Neural cell (in vitro differentiated cells): ENCODE measurements at regions not wholly inside any gene's neighbourhood (a gene's known extent, or its start where the extent isn't known, plus 50 kb on each side); places are given as distances from the start of the nearest gene placed in this dataset.

Experiments used
- EP300 ChIP-seq: fragments of 450-650 bp; conservative IDR thresholded peaks from 2 replicates; pipeline ENCODE4 v1.6.1; 2014; ENCODE audit warnings: antibody characterized with exemption, mild to moderate bottlenecking, moderate library complexity; ENCODE audit not compliant: poor library complexity, severe bottlenecking
- EZH2 ChIP-seq: fragments of 200-600, 300-800 bp; shearing (Covaris generic), sonication (generic); IDR thresholded peaks from 2 replicates; pipeline ENCODE4 v1.6.1; 2014; ENCODE audit warnings: antibody characterized with exemption, low read length, borderline replicate concordance, mild to moderate bottlenecking; ENCODE audit not compliant: insufficient read depth, poor library complexity, severe bottlenecking
- MXI1 ChIP-seq: fragments of 450-650 bp; conservative IDR thresholded peaks from 2 replicates; pipeline ENCODE4 v1.6.1; 2014; ENCODE audit warnings: antibody characterized with exemption, mild to moderate bottlenecking; ENCODE audit not compliant: poor library complexity, severe bottlenecking
- POLR2AphosphoS5 ChIP-seq: IDR thresholded peaks from 2 replicates; pipeline ENCODE4 v1.6.1; 2012
- RAD21 ChIP-seq: fragments of 450-650 bp; conservative IDR thresholded peaks from 2 replicates; pipeline ENCODE4 v1.6.1; 2014; ENCODE audit warnings: antibody characterized with exemption, mild to moderate bottlenecking, moderate library complexity
- REST ChIP-seq: IDR thresholded peaks from 2 replicates; pipeline ENCODE4 v1.6.1; 2012; ENCODE audit warnings: borderline replicate concordance
- SMC3 ChIP-seq: fragments of 450-650 bp; conservative IDR thresholded peaks from 2 replicates; pipeline ENCODE4 v1.6.1; 2014; ENCODE audit warnings: antibody characterized with exemption, mild to moderate bottlenecking, moderate library complexity; ENCODE audit not compliant: poor library complexity
- TAF1 ChIP-seq: IDR thresholded peaks from 2 replicates; pipeline ENCODE4 v1.6.1; 2012; ENCODE audit warnings: low read depth
- TF ChIP-seq, protein P1 (sequence below): fragments of 450-650 bp; IDR thresholded peaks from 2 replicates; pipeline ENCODE4 v1.5.1; 2014; ENCODE audit warnings: antibody characterized with exemption, mild to moderate bottlenecking, moderate library complexity; ENCODE audit not compliant: poor library complexity, severe bottlenecking

DNA sequence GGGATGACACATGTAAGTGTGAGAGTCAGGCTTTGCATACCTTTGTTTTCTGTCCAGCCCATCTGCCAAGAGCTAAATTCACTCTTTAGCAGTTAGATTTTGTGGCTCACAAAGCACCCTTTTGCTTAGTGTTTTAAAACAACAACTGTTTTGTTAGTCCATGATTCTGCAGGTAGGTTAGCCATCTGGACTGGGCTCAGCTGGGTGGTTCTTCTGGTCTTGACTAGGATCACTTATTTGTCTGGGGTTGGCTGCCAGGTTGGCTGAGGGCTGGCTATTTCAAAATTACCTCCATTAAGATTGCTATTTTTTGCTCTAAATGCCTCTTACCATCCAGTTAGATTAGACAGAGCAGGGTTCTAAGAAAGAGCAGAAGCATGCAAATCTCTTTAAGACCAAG is 489.3 kb downstream of the BTBD3 start:
- TF ChIP-seq, protein P1, sequence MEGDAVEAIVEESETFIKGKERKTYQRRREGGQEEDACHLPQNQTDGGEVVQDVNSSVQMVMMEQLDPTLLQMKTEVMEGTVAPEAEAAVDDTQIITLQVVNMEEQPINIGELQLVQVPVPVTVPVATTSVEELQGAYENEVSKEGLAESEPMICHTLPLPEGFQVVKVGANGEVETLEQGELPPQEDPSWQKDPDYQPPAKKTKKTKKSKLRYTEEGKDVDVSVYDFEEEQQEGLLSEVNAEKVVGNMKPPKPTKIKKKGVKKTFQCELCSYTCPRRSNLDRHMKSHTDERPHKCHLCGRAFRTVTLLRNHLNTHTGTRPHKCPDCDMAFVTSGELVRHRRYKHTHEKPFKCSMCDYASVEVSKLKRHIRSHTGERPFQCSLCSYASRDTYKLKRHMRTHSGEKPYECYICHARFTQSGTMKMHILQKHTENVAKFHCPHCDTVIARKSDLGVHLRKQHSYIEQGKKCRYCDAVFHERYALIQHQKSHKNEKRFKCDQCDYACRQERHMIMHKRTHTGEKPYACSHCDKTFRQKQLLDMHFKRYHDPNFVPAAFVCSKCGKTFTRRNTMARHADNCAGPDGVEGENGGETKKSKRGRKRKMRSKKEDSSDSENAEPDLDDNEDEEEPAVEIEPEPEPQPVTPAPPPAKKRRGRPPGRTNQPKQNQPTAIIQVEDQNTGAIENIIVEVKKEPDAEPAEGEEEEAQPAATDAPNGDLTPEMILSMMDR: no peak
- no peak for TF ChIP-seq REST
- no peak for TF ChIP-seq EP300
- TF ChIP-seq EZH2: no peak
- TF ChIP-seq POLR2AphosphoS5: no peak
- no peak for TF ChIP-seq RAD21
- TF ChIP-seq SMC3: no peak
- TF ChIP-seq MXI1: no peak
- no peak for TF ChIP-seq TAF1
